ENCODE measurements at regions not wholly inside any gene's neighbourhood (a gene's known extent, or its start where the extent isn't known, plus 50 kb on each side); places are given as distances from the start of the nearest gene placed in this dataset.

GRCh38 chr6:41428336-41428995 lies 93.1 kb downstream of the NCR2 start:
- Histone ChIP-seq H3K27me3 (replicated peaks in 1 of 7) (peaks cover 0 to 64% (median 23%) of the 10 kb centered on the region in 7 donors), H3K36me3 (no peaks in the 10 kb centered on the region), H3K27ac (peak overlapping the region in 4 of 8 donors; percentile 39 to 80 (median 60)), H3K4me3 (peak overlapping the region in 7 of 8 donors; percentile 41 to 73 (median 48)), H3K4me1 (peaks cover 14 to 47% (median 40%) of the 10 kb centered on the region in 6 donors), H3K9me3 (no peaks in the 10 kb centered on the region)
- 4 to 11% (median 5%) methylated on average over 26 to 35 of the region's 35 CpGs for WGBS, 5 donors
- intact Hi-C loops (cut with DNase I; ENCODE audit: low total_unique reads): no loop called here
- no peak for DNase-seq
- no peak for TF ChIP-seq POLR2AphosphoS5 (IDR thresholded peaks at IDR 0.05)
- no peak for TF ChIP-seq POLR2A (IDR thresholded peaks at IDR 0.05)
- TF ChIP-seq CTCF (IDR thresholded peaks at IDR 0.05 in 8 of 11, conservative IDR thresholded peaks at IDR 0.05 in 3 of 11): no peak

GRCh38 chr6:41428996-41429421 lies 93.6 kb downstream of the NCR2 start:
- peaks cover 14 to 47% (median 40%) of the 10 kb centered on the region in 6 donors for H3K4me1 ChIP-seq
- 5 to 30% (median 16%) methylated on average over 4 to 5 of the region's 5 CpGs for WGBS, 5 donors
- peak overlapping the region in 3 of 8 donors; percentile 44 to 73 (median 53) for H3K4me3 ChIP-seq
- DNase-seq: no peak
- H3K36me3 ChIP-seq: no peaks in the 10 kb centered on the region
- no peaks in the 10 kb centered on the region for H3K9me3 ChIP-seq
- intact Hi-C loops (cut with DNase I; ENCODE audit: low total_unique reads): no loop called here
- H3K27ac ChIP-seq: no peak overlapping the region
- TF ChIP-seq POLR2A (IDR thresholded peaks at IDR 0.05) (no peak), POLR2AphosphoS5 (IDR thresholded peaks at IDR 0.05) (no peak), CTCF (IDR thresholded peaks at IDR 0.05 in 8 of 11, conservative IDR thresholded peaks at IDR 0.05 in 3 of 11) (no peak)
- H3K27me3 ChIP-seq (replicated peaks in 1 of 7): peaks cover 0 to 64% (median 23%) of the 10 kb centered on the region in 7 donors

GRCh38 chr6:41429506-41430504 lies 94.4 kb downstream of the NCR2 start:
- H3K27me3 ChIP-seq (replicated peaks in 1 of 7): peaks cover 0 to 64% (median 23%) of the 10 kb centered on the region in 7 donors
- WGBS, 5 donors: 69 to 76% (median 75%) methylated on average over 14 of the region's 14 CpGs
- no peaks in the 10 kb centered on the region for H3K9me3 ChIP-seq
- no peak for DNase-seq
- TF ChIP-seq CTCF (IDR thresholded peaks at IDR 0.05 in 8 of 11, conservative IDR thresholded peaks at IDR 0.05 in 3 of 11) (no peak), POLR2AphosphoS5 (IDR thresholded peaks at IDR 0.05) (no peak)
- H3K4me1 ChIP-seq: peaks cover 14 to 39% (median 33%) of the 10 kb centered on the region in 6 donors
- intact Hi-C loops (cut with DNase I; ENCODE audit: low total_unique reads): no loop called here
- H3K36me3 ChIP-seq: no peaks in the 10 kb centered on the region
- no peak overlapping the region for H3K4me3 ChIP-seq
- H3K27ac ChIP-seq: no peak overlapping the region

Measured in spleen (tissue), 11 donors.